Heart left ventricle (tissue), 16 donors: ENCODE measurements at regions not wholly inside any gene's neighbourhood (a gene's known extent, or its start where the extent isn't known, plus 50 kb on each side); places are given as distances from the start of the nearest gene placed in this dataset.
A peak's percentile ranks its signal among the peaks of the same experiment; 100 is the strongest.

Experiments used
- ATAC-seq, 4 donors: fragments of 200-7000 bp; cut with Tn5 transposase; one replicate each; pipeline ENCODE4 v1.9.1; 2020 to 2022; ENCODE audit warnings: moderate library complexity in 4 of 4, mild to moderate bottlenecking in 3 of 4, moderate number of reproducible peaks in 1 of 4
- DNase-seq, 5 donors: peaks; one replicate each; pipeline ENCODE4 v3.0.0-alpha.2; 2020
- H3K27ac ChIP-seq, 12 donors: fragments of 200-600 bp; sonication (generic) in 4 of 12; one replicate each; pipeline versions ENCODE4 v1.5.0 to v1.8.0; 2016 to 2022; ENCODE audit warnings: mild to moderate bottlenecking in 2 of 12
- H3K27me3 ChIP-seq, 9 donors: fragments of 200-600 bp; sonication (generic) in 2 of 9; one replicate each; pipeline versions ENCODE4 v1.5.1 to v1.8.0; 2016 to 2022; ENCODE audit warnings: mild to moderate bottlenecking in 3 of 9
- H3K36me3 ChIP-seq, 9 donors: fragments of 200-600 bp; sonication (generic) in 2 of 9; one replicate each; pipeline versions ENCODE4 v1.5.0 to v1.8.0; 2018 to 2022; ENCODE audit warnings: mild to moderate bottlenecking in 2 of 9
- H3K4me1 ChIP-seq, 12 donors: fragments of 200-600 bp; sonication (generic) in 4 of 12; one replicate each; pipeline versions ENCODE4 v1.5.0 to v1.8.0; 2016 to 2022; ENCODE audit warnings: mild to moderate bottlenecking in 3 of 12
- H3K4me3 ChIP-seq, 12 donors: fragments of 200-600 bp; sonication (generic) in 4 of 12; one replicate each; pipeline versions ENCODE4 v1.5.0 to v1.8.0; 2017 to 2022; ENCODE audit warnings: mild to moderate bottlenecking in 9 of 12, moderate library complexity in 4 of 12
- H3K9me3 ChIP-seq, 12 donors: fragments of 200-600 bp; sonication (generic) in 4 of 12; one replicate each; pipeline versions ENCODE4 v1.5.0 to v1.8.0; 2016 to 2022; ENCODE audit warnings: mild to moderate bottlenecking in 1 of 12
- CTCF ChIP-seq, 12 donors: fragments of 200-600 bp; sonication (generic) in 4 of 12; IDR thresholded peaks; one replicate each; pipeline versions ENCODE4 v1.5.0 to v1.8.0; 2018 to 2022; ENCODE audit warnings: antibody characterized with exemption in 12 of 12, mild to moderate bottlenecking in 5 of 12
- POLR2A ChIP-seq, 2 donors: fragments of 450-650 bp; IDR thresholded peaks; one replicate each; pipeline ENCODE4 v1.6.1; 2017; ENCODE audit warnings: antibody characterized with exemption in 2 of 2, mild to moderate bottlenecking in 2 of 2, moderate library complexity in 2 of 2
- WGBS, 4 donors: extraction: QIAGEN DNeasy Blood & Tissue Kit in 2 of 4; methylation state at CpG; one replicate each; pipeline versions ENCODE4 v1.1.5 to v1.1.7; 2013 to 2018; 5-methylcytosine and 5-hydroxymethylcytosine counted together
- intact Hi-C, 10 donors: fragments of 100-400 bp; cut with DNase I; formaldehyde crosslinking; loops; one replicate each; pipeline versions ENCODE4 v1.11.1 to v1.14.2; 2022
- donor health status: ischemic (EF 13 %, LVEDD 7.1; RV severe dilation, severe dysfunction).
- donor health status: healthy with polysubstance abuse.
- donor health status: DM: no; HTN: yes; CAD: no.
- donor health status: DM: no; HTN: no; CAD: no.
- donor health status: ischemic (EF 25% LVEDD 6.9; RV normal size, moderate dysfunction).
- donor health status: ischemic (EF 25% LVEDD 5.7; RV mildly dilated, moderate dysfunction).
- donor health status: healthy.
- donor health status: DM: yes; HTN: yes; CAD: no.
- donor health status: ischemic (EF 35%, LVEDD 5.7; RV mildly dilated, moderate dysfunction).
- donor health status: nonischemic (EF 11% LVEDD 7.7; RV severe dilation, severe dysfunction).
- donor health status: DM: yes; HTN: yes; CAD: no.
- donor health status: PGD.
- donor health status: ischemic (EF 29% LVEDD 5.4; RV normal size, mild dysfunction).
- donor health status: nonischemic (EF 23%, LVEDD 6.1; RV moderate dilation, normal function).

- 86 to 94% (median 88%) methylated on average over 2 of the region's 2 CpGs for WGBS, 4 donors
- H3K27ac ChIP-seq, result no peak overlapping the region
- H3K4me1 ChIP-seq, result no peaks in the 10 kb centered on the region
- H3K36me3 ChIP-seq, result no peaks in the 10 kb centered on the region
- intact Hi-C loops, result loop anchor here in 8 of 10 donors (10.0 kb wide), 3 partner anchors 62 to 442 kb away; no protein-coding TSS in a partner anchor
- DNase-seq, result no peak
- H3K9me3 ChIP-seq, result peaks cover 0 to 7% (median 0%) of the 10 kb centered on the region in 12 donors
- no peak for TF ChIP-seq POLR2A (IDR thresholded peaks at IDR 0.05)
- TF ChIP-seq CTCF (IDR thresholded peaks at IDR 0.05), result no peak
- no peaks in the 10 kb centered on the region for H3K27me3 ChIP-seq
- ATAC-seq, result no peak
- no peak overlapping the region for H3K4me3 ChIP-seq
Measured at GRCh38 chr18:2103299-2103698, 468.0 kb downstream of the METTL4 start.

- Histone ChIP-seq H3K4me1 (no peaks in the 10 kb centered on the region), H3K27me3 (no peaks in the 10 kb centered on the region), H3K27ac (no peak overlapping the region), H3K36me3 (no peaks in the 10 kb centered on the region), H3K4me3 (no peak overlapping the region), H3K9me3 (peaks cover 0 to 7% (median 0%) of the 10 kb centered on the region in 12 donors)
- intact Hi-C loops, result loop anchor here (2.0 to 10.0 kb wide), 8 partner anchors 60 to 442 kb away; no protein-coding TSS in a partner anchor
- WGBS, 4 donors, result 36 to 43% (median 39%) methylated on average over 16 of the region's 16 CpGs
- ATAC-seq (peak in 3 of 4 donors; percentile 65 to 80 (median 74)), DNase-seq (peak in 4 of 5 donors; percentile 21 to 68 (median 30))
- TF ChIP-seq CTCF (IDR thresholded peaks at IDR 0.05), result peak; percentile 48 to 83 (median 66)
- TF ChIP-seq POLR2A (IDR thresholded peaks at IDR 0.05), result no peak
Measured at GRCh38 chr18:2104620-2105462, 466.5 kb downstream of the METTL4 start.

DNA sequence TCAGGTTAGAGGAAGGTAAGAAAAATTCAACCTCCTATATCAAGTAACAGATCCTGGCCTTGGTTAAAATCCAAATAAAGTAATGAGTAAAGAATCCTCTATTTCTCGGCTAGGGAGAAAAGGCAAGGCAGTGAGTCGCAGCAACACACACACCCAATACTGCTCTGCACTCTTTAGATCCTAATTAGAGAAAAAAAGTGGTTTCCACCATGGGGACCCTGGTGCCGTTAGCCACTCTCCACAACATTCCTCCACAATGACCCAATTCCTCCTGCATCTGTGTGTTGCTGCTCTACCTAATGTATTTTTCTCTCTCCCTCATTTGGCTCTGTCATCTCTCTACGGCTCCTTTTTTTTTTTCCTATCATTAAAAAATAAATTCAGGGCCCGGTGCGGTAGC, 462.7 kb downstream of the METTL4 start:
- no peak overlapping the region for H3K27ac ChIP-seq
- H3K9me3 ChIP-seq, result no peaks in the 10 kb centered on the region
- WGBS, 4 donors, result 65 to 73% (median 71%) methylated on average over 6 of the region's 6 CpGs
- no peak for TF ChIP-seq CTCF (IDR thresholded peaks at IDR 0.05)
- TF ChIP-seq POLR2A (IDR thresholded peaks at IDR 0.05), result no peak
- no peaks in the 10 kb centered on the region for H3K27me3 ChIP-seq
- H3K4me1 ChIP-seq, result no peaks in the 10 kb centered on the region
- DNase-seq (no peak), ATAC-seq (no peak)
- H3K4me3 ChIP-seq, result no peak overlapping the region
- intact Hi-C loops, result loop anchor here (5.0 to 10.0 kb wide), 6 partner anchors 56 to 439 kb away; no protein-coding TSS in a partner anchor
- H3K36me3 ChIP-seq, result no peaks in the 10 kb centered on the region

DNA sequence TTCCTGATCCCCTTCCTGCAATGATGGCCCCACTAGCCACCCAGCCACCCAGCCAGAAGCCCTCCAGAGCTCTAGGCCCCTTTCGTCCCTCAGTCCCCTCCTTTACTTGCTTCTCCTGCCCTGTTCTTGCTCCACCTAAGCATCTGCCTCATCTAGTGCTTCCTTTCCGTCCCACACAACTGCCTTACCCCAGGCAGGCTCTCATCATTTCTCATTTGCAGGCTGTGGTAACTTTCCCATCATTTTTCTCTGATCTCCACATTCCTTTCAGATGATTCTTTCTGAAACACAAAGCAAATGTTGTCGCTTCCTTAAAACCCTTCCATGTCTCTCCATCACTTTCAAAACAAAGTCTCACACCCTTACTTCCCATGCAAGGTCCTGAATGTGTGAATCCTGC, 459.8 kb downstream of the METTL4 start:
- TF ChIP-seq CTCF (IDR thresholded peaks at IDR 0.05) (no peak), POLR2A (IDR thresholded peaks at IDR 0.05) (no peak)
- no peaks in the 10 kb centered on the region for H3K9me3 ChIP-seq
- ATAC-seq (no peak), DNase-seq (no peak)
- 65 to 76% (median 71%) methylated on average over 3 of the region's 3 CpGs for WGBS, 4 donors
- no peak overlapping the region for H3K27ac ChIP-seq
- no peaks in the 10 kb centered on the region for H3K27me3 ChIP-seq
- H3K4me3 ChIP-seq, result no peak overlapping the region
- no peaks in the 10 kb centered on the region for H3K36me3 ChIP-seq
- H3K4me1 ChIP-seq, result no peaks in the 10 kb centered on the region
- intact Hi-C loops, result loop anchor here in 1 of 10 donors (10.0 kb wide), 1 partner anchor 527 kb away; no protein-coding TSS in a partner anchor
